Fibroblast of skin of left quadriceps (primary cell): ENCODE measurements at regions not wholly inside any gene's neighbourhood (a gene's known extent, or its start where the extent isn't known, plus 50 kb on each side); places are given as distances from the start of the nearest gene placed in this dataset.

Source experiments
- DNase-seq, 2 experiments: peaks; one replicate each; pipeline ENCODE4 v3.0.0-alpha.2; 2013; ENCODE audit warnings: low read depth in 2 of 2

- no peak for DNase-seq
Measured at GRCh38 chr4:167475951-167476350, 241.7 kb upstream of the SPOCK3 start.

- no peak for DNase-seq
Measured at GRCh38 chr4:167492007-167492406, 257.7 kb upstream of the SPOCK3 start.

GRCh38 chr4:167509551-167509950 lies 275.3 kb upstream of the SPOCK3 start:
- DNase-seq: no peak

GRCh38 chr4:167524091-167524490 lies 289.8 kb upstream of the SPOCK3 start:
- DNase-seq: no peak

GRCh38 chr4:167537761-167538160 lies 303.5 kb upstream of the SPOCK3 start:
- DNase-seq: no peak

- DNase-seq: no peak
Measured at GRCh38 chr4:167541286-167541685, 307.0 kb upstream of the SPOCK3 start.

- DNase-seq: no peak
Measured at GRCh38 chr4:167544391-167544790, 310.1 kb upstream of the SPOCK3 start.

GRCh38 chr4:167550021-167550420 lies 315.7 kb upstream of the SPOCK3 start:
- no peak for DNase-seq

- no peak for DNase-seq
Measured at GRCh38 chr4:167555338-167556022, 321.2 kb upstream of the SPOCK3 start.

GRCh38 chr4:167578906-167579305 lies 344.6 kb upstream of the SPOCK3 start:
- DNase-seq: no peak

GRCh38 chr4:167581449-167581965 lies 347.2 kb upstream of the SPOCK3 start:
- DNase-seq: no peak

- DNase-seq: no peak
Measured at GRCh38 chr4:167587361-167587760, 353.1 kb upstream of the SPOCK3 start.

- DNase-seq: no peak
Measured at GRCh38 chr4:167595898-167596297, 361.6 kb upstream of the SPOCK3 start.

- DNase-seq: no peak
Measured at GRCh38 chr4:167602157-167602556, 367.9 kb upstream of the SPOCK3 start.

- no peak for DNase-seq
Measured at GRCh38 chr4:167606551-167606950, 372.3 kb upstream of the SPOCK3 start.

- no peak for DNase-seq
Measured at GRCh38 chr4:167613381-167613780, 379.1 kb upstream of the SPOCK3 start.

GRCh38 chr4:167614866-167615265 lies 380.6 kb upstream of the SPOCK3 start:
- DNase-seq: peak in 1 of 2 experiments; percentile 19

- peak; percentile 31 to 44 for DNase-seq
Measured at GRCh38 chr4:167616476-167616875, 382.2 kb upstream of the SPOCK3 start.

- peak; percentile 34 to 35 for DNase-seq
Measured at GRCh38 chr4:167622481-167623240, 388.4 kb upstream of the SPOCK3 start.

GRCh38 chr4:167623241-167623572 lies 388.9 kb upstream of the SPOCK3 start:
- DNase-seq: no peak

GRCh38 chr4:167629272-167629671 lies 395.0 kb upstream of the SPOCK3 start:
- DNase-seq: no peak

- no peak for DNase-seq
Measured at GRCh38 chr4:167642250-167642649, 408.0 kb upstream of the SPOCK3 start.

- no peak for DNase-seq
Measured at GRCh38 chr4:167645358-167645757, 411.1 kb upstream of the SPOCK3 start.
